Dedifferentiated amniotic fluid mesenchymal stem cell (primary cell): ENCODE measurements at regions not wholly inside any gene's neighbourhood (a gene's known extent, or its start where the extent isn't known, plus 50 kb on each side); places are given as distances from the start of the nearest gene placed in this dataset.

ENCODE experiments used
- DNase-seq: peaks from one replicate; pipeline ENCODE4 v3.0.0-alpha.2; 2016; ENCODE audit errors: extremely low spot score

- DNase-seq: no peak
These were observed 208.9 kb downstream of the ASB1 start for GRCh38 chr2:238635647-238636051.

DNA sequence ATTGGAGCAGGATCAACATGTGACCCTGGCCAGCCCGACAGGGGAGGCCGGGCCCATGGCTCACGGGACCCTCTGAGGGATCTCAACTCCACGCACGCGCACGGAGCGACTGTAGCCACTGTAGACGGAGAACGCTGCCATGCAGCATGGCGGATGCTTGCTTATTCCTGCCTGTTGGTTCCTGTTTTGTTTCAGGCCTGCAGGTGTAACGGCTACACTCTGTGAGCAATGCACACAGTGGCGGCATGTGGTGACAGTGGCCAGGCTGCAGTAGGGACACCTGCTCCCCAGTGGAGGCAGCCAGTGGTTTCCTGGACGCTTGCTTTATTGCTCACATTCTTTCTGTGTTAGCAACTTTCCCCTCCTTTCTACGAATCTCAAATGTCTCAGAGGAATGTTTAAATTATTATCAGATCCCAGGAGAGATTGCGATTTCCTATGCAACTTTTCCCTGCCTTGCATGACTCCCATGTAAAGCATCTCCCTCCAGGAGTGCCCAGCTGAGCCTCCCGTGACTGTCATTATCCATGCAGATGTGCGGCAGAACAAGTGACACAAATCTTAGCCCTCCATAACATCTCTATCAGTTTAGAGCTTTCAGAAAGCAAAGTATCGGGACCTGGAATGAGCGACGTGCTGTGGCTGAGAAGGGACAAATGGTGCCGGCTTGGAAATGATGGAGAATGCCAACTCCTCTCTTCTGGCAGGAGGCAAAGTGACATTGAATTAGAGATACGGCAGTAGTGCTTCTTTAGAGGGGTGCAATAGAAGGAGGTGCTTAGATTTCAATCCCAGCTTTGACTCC, 209.7 kb downstream of the ASB1 start:
- peak; percentile 78 for DNase-seq

DNA sequence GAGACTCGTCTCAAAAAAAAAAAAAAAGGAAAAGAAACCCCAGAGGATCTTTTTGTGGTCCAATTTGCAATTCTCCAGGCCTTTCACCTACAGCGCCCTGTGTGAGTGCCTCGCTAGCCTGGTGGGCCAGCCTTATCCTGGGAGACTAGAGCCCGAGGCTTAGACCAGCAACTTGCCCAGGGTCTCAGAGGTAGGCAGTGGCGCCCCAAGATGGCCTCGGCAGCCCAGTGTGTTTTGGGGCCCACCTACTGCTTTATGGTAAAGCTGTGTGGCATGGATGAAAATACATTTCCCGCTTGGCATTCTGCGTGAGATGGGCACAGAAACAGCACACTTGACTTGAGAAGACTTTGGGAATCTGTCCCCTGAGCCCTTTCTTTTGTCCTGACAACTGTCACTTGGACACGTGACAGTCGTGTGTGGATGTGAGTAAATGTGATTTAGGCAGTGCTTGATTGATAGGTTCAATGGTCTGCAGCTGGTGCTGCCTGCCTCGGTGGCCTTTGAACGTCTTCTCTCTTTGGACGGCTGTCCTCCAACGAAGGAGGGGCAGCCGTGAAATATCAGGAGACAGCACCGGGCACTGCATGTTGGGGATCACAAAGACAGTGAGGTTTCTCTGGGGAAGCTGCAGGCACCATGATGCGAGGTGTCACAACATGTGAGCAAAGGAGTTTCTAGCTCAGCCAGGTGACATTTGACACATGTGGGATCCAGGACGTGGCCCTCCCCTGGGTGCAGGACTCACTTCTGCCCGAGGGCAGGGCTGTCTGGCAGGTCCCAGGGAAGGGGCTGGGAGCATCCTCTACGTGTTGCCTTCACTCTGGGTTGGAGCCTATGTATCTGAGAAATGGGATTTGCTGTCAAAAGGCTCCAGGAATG, 209.5 kb upstream of the TWIST2 start:
- DNase-seq: no peak

DNA sequence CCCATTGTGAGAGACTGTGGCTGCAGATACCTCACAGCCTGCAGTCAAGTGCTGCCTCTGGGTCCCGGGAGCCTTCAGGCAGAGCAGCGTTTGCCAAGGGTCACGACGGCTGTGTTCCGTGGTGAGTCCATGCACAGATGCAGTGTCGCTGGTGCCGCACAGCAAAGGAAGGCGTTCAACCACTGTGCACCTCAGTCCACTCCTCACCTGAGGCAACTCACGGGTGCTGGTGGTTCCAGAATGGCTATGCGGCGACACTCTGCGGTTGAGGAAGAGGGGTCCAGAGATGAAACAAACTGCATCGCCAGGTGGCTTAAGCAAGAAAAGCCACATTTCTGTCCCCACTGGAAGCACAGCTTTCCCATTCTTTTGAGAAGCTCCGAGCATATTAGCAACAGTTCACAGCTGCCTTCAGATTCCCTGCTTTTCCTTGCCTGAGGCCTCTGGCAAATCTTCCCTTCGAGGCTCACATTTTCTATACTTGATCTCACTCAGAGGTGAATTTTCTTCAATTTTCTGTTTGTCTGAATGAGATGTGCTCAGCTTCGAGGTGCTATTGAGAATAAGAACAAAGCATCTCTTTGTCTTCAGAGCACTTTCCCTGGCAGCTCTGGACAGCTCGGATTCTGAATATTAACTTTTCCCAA, 208.8 kb upstream of the TWIST2 start:
- no peak for DNase-seq

GRCh38 chr2:238640486-238640885, 207.4 kb upstream of the TWIST2 start:
- DNase-seq: no peak

GRCh38 chr2:238642973-238643372, 204.9 kb upstream of the TWIST2 start:
- no peak for DNase-seq

DNA sequence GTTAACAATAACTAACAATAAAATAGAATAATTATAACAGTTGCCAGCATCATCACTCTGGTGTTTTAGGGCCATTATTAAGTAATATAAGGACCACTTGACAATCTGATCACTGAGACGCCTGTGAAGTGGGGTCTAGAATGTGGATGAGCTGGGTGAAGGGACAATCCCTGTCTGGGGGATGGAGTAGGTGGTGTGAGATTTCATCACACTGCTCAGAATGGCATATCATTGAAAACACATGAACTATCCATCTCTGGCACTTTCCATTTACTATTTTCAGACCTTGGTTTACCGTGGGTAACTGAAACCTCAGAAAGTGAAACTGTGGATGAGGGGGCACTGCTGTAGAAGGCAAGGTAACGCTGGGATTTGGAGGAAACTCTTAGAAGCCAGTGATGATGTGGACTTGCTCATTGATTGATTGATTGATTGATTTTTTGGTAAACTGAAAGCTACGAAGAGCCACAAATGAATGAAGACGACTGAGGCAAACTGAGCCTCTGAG, 204.4 kb upstream of the TWIST2 start:
- DNase-seq: no peak

DNA sequence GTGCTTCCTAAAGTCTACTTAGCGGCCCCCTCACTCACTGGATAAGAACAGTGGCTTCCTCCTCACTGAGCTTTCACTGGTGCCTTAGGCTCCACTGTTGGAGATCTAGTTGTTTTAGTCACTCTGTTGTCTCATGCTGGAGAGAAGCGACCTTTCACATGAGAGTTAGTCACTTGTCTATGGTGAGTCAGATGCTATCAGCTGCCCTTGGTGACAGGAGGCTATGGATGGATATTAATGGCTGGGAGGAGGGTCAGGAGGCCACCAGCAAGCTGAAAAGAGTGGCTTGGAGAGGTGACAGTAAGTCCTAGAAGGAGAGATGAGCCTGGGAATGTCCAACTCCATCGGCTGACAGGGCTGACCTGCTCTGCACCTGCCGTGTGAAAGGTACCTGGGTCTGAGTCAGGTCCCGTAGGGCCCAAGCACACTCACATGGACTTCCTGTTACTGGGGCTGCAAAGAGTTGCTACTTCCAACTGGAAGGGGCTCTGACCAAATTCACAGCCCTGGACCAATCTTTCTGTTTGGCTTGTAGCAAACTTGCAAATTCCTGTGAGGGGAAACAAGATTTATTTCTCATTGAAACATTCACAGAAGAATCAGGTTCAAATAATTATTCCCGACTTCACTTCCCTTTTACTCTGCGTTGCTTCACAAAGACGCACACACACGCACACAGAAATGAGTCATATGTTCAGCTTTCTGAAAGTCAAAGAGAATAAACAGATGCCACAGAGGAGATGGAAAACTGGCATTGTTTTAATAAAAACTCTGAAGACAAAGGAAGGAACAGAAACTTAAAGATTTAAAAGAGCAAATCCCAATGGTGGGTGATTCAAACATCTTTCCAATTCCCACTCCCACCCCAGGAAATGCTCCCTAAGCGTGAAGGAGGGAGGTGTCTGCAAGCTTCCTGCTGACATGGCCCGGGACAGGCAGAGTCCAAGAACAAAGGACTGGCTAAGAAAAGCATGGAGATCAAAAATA, 203.5 kb upstream of the TWIST2 start:
- peak; percentile 87 for DNase-seq

GRCh38 chr2:238645095-238645494, 202.8 kb upstream of the TWIST2 start:
- DNase-seq: no peak

- DNase-seq: no peak
These were observed 202.2 kb upstream of the TWIST2 start for GRCh38 chr2:238645716-238646115.

DNA sequence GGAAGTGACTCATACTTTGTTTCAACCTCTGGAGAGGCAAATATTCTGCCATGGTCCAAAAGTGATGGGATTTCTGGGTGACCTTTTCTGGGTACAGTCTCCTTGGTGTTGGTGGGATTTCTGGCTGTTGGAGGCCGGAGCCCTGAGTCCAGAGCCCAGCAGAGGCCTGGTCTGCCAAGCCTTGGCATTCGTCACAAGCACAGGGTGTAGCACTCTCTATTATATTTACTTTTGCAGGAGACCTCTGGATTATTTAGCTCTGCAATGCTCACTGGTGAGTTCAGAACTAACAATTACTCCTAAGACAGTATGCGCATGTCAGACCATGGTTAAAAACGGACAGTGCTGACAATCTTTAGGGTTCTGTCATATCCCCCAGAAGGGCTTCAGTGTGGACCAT, 201.6 kb upstream of the TWIST2 start:
- no peak for DNase-seq

DNA sequence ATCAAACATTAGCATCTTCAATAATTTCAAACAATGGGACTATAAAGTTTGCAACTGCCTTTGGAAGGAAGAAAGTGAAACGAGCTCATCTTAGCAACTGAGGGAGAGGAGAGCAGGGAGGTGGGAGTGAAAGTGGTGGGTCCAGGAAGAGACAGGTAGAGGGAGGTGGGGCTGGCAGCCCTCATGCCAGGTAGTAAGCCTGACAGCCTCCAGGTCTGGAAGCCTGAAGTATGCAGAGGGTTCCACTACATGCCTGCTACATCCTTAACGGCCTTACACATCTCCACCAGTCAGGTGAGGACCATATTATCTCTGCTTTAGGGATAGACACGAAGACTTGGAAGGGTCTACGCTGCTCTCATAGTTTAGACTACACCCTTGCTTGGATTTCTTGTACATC, 201.1 kb upstream of the TWIST2 start:
- no peak for DNase-seq

GRCh38 chr2:238649123-238649522, 198.8 kb upstream of the TWIST2 start:
- DNase-seq: no peak

DNA sequence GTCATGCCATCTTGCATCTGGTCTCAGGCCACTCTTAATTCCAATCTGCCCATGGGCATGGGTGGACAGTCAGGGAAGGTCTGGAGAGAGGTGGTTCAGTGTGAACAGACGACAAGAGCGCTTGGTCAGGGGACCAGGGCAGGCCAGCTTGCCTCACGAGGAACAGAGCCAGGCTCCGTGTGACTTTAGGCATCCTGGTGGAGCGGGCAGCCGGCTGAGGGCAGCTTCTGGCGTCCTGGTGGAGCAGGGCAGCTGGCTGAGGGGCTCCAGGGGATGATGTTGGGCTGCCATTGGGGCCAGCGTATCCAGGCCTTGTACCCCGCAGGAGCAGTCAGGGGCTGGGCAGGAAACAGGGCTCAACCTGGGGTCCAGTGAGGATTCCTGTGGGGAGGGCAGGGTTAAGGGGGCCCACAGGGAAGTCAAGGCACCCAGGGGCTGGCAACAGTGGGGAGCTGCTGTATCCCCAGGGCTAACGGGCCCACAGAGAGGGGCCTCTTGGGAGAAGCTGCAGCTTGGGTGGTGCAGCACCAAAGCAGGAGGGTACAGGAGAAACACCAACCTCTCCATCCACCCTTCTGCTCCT, 197.9 kb upstream of the TWIST2 start:
- DNase-seq: no peak

GRCh38 chr2:238650536-238650935, 197.3 kb upstream of the TWIST2 start:
- no peak for DNase-seq

DNA sequence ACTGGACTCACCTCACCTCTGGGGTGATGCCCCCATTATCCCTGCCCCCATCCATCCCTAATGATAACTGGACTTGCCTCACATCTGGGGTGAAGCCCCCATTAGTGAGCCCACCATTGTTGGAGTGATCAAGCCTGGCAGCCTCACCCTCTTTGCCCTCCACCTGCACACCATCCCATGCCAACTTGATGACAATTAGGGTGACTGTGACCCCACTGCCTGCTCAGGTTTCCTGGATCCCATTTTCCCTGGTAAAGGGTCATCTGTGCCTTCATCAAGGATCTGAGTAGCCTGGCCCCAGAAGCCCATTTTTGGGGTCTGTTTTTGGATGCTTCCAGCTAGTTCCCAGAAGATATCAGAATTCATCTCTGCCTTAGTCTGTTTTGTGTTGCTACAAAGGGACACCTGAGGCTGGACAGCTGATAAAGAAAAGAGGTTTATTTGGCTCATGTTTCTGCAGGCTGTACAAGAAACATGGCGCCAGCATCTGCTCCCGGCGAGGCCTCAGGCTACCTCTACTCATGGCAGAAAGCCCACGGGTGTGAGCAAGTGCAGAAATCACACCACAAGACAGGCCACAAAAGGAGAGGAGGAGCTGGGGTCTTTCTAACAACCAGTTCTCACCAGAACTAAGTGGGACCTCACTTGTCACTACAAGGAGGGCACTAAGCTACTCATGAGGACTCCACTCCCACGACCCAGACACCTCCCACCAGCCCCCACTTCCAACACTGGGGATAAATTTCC, 196.4 kb upstream of the TWIST2 start:
- DNase-seq: no peak

DNA sequence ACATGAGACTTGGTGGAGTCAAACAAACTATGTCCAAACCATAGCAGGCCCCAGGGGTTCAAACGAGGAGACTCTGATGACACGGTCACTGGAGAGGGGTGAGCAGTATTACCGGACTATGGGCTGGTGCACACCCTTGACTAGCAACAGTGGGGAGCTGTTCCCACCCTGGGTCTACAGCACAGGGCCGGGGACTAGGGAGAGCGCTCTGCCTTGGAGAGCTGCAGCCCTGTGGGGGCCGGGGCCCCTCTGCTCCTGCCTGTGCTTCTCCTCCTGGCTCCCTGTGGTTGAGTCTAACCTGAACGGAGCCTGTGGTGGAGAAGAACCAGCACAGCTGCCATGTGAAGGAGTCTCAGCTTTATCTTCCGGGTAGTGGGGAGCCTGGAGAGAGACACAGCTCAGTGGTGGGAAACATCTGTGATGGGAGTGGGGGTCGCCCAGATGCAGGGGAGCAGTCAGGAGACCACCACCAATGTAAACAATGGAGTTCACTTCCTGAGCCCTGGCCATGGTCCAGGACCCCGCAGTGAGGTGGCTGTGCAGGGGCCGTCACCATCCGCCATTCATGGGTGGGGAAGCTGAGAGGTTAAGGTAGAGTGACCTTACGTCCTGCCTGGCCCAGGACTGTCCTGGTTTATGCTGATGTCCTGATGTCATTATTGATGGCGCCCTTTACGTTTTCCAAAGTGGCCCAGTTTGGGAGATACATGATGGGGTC, 195.7 kb upstream of the TWIST2 start:
- no peak for DNase-seq

GRCh38 chr2:238652771-238653157, 195.1 kb upstream of the TWIST2 start:
- no peak for DNase-seq

DNA sequence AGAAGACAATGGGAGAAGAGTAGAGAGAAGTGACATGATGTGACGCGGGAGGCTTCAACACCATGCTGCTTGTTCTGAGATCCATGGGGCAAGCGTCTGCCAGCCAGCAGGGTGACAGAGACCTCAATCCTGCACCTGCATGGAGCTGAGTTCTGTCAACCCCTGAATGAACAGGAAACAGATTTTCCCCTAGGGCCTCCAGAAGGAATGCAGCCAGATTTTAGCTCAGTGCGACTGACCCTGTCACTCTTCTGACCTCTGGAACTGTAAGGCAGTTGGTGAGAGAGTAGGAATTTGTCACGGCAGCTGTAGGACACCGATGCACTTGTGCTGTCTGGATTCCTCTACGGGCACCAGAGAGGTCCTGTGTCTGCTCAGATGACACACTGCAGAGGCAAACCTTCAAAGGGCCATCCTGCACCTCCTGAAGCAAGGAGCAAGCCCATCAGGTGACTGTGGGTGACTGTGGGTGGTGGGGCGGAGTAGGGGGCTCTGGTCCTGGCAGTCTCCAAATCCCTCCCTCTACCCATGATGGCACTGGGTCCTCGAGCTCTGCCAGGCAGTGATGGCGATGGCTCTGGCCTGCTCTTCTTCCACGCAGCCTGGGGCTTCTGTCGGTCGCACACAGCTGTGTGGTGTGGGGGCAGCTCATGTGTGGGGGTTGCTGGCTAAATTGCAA, 194.3 kb upstream of the TWIST2 start:
- no peak for DNase-seq
